ENCODE measurements at regions not wholly inside any gene's neighbourhood (a gene's known extent, or its start where the extent isn't known, plus 50 kb on each side); places are given as distances from the start of the nearest gene placed in this dataset.
A peak's percentile ranks its signal among the peaks of the same experiment; 100 is the strongest.

GRCh38 chr2:120785228-120785966, 49.7 kb downstream of the GLI2 start:
- no peak for DNase-seq

GRCh38 chr2:120786038-120786960, 50.6 kb downstream of the GLI2 start:
- DNase-seq, result no peak

- DNase-seq, result no peak
Measured at GRCh38 chr2:120787111-120787821, 51.6 kb downstream of the GLI2 start.

- no peak for DNase-seq
Measured at GRCh38 chr2:120787822-120788700, 52.4 kb downstream of the GLI2 start.

- DNase-seq, result no peak
Measured at GRCh38 chr2:120791243-120791961, 55.7 kb downstream of the GLI2 start.

GRCh38 chr2:120791962-120792297, 56.3 kb downstream of the GLI2 start:
- no peak for DNase-seq

GRCh38 chr2:120793682-120794403, 58.2 kb downstream of the GLI2 start:
- DNase-seq, result peak; percentile 59

- peak; percentile 60 for DNase-seq
Measured at GRCh38 chr2:120794716-120795115, 59.0 kb downstream of the GLI2 start.

GRCh38 chr2:120796094-120796493, 60.4 kb downstream of the GLI2 start:
- DNase-seq, result no peak

- peak; percentile 68 for DNase-seq
Measured at GRCh38 chr2:120797421-120798221, 62.0 kb downstream of the GLI2 start.

- peak; percentile 35 for DNase-seq
Measured at GRCh38 chr2:120798567-120799247, 63.0 kb downstream of the GLI2 start.

- no peak for DNase-seq
Measured at GRCh38 chr2:120802158-120802557, 66.5 kb downstream of the GLI2 start.

- no peak for DNase-seq
Measured at GRCh38 chr2:120802867-120803484, 67.3 kb downstream of the GLI2 start.

GRCh38 chr2:120803764-120804335, 68.2 kb downstream of the GLI2 start:
- no peak for DNase-seq

GRCh38 chr2:120804459-120804858, 68.8 kb downstream of the GLI2 start:
- DNase-seq, result no peak

- DNase-seq, result no peak
Measured at GRCh38 chr2:120805011-120805410, 69.3 kb downstream of the GLI2 start.

- no peak for DNase-seq
Measured at GRCh38 chr2:120805602-120806001, 69.9 kb downstream of the GLI2 start.

GRCh38 chr2:120807751-120808150, 72.1 kb downstream of the GLI2 start:
- DNase-seq, result no peak
